22Rv1 (cell line): ENCODE measurements at regions not wholly inside any gene's neighbourhood (a gene's known extent, or its start where the extent isn't known, plus 50 kb on each side); places are given as distances from the start of the nearest gene placed in this dataset.

Source experiments
- H3K27ac ChIP-seq: fragments of 450-650 bp; 2 replicates; pipeline ENCODE4 v1.5.1; 2017
- CTCF ChIP-seq: fragments of 450-650 bp; IDR thresholded peaks from 2 replicates; pipeline ENCODE4 v1.5.1; 2017; ENCODE audit warnings: mild to moderate bottlenecking
- ZFX ChIP-seq: fragments of 450-650 bp; IDR thresholded peaks from 2 replicates; pipeline ENCODE4 v1.6.1; 2017; ENCODE audit warnings: antibody characterized with exemption, borderline replicate concordance

GRCh38 chr9:135209852-135210251, 122.4 kb downstream of the OLFM1 start:
- TF ChIP-seq CTCF (no peak), ZFX (no peak)
- H3K27ac ChIP-seq, result no peak overlapping the region

GRCh38 chr9:135210676-135211523, 123.4 kb downstream of the OLFM1 start:
- no peak overlapping the region for H3K27ac ChIP-seq
- TF ChIP-seq ZFX (no peak), CTCF (no peak)

DNA sequence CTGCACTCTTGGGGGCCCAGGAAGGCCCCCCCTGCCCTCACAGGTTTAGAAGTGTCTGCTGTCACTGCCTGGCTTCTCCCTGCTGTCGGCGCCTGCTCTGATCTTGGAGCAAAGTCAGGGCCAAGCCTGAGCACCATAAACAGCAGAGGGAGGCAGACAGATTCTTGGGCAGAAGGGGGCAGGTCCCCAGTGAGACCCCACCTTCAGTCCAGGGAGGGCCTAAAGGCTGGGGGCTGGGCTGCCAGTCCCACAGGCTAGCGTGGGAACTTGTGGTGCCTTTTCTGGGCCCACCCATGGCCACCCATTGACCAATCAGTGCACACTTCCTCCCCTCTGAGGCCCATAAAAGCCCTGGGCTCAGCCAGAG, 124.0 kb downstream of the OLFM1 start:
- H3K27ac ChIP-seq, result no peak overlapping the region
- TF ChIP-seq CTCF, result no peak
- TF ChIP-seq ZFX, result no peak

GRCh38 chr9:135212961-135213360, 125.5 kb downstream of the OLFM1 start:
- no peak overlapping the region for H3K27ac ChIP-seq
- TF ChIP-seq CTCF (no peak), ZFX (no peak)

- no peak for TF ChIP-seq ZFX
- TF ChIP-seq CTCF, result no peak
- no peak overlapping the region for H3K27ac ChIP-seq
These were observed 126.1 kb downstream of the OLFM1 start for GRCh38 chr9:135213566-135213965.

GRCh38 chr9:135214054-135214640, 126.7 kb downstream of the OLFM1 start:
- H3K27ac ChIP-seq, result no peak overlapping the region
- TF ChIP-seq CTCF (no peak), ZFX (no peak)

DNA sequence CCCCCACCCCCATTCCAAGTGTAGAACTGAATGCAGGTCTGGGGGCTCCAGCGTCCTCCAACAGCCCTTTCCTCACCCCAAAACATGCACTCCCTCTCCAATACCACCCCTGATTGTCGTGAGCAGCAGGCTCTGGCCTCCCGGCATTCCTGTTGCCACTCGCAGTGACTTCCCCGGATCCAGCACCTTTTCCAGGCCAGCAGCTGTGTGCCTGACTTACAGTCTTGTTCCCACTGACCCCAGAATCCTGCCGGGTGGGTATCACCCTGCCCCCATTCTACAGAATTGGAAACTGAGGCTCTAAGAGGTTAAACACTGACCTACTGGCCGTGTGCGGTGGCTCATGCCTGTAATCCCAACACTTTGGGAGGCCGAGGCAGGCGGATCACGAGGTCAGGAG, 127.2 kb downstream of the OLFM1 start:
- TF ChIP-seq CTCF (no peak), ZFX (no peak)
- no peak overlapping the region for H3K27ac ChIP-seq
